ENCODE measurements at regions not wholly inside any gene's neighbourhood (a gene's known extent, or its start where the extent isn't known, plus 50 kb on each side); places are given as distances from the start of the nearest gene placed in this dataset.

GRCh38 chr10:118977022-118977599, 52.4 kb upstream of the NANOS1 start:
- Histone ChIP-seq H3K4me1 (ENCODE audit: control insufficient read depth in 1 of 2, insufficient read depth in 2 of 2, low read length in 2 of 2) (no peaks in the 10 kb centered on the region), H3K9me3 (ENCODE audit: control insufficient read depth in 1 of 2, insufficient read depth in 1 of 2, low read depth in 1 of 2, low read length in 2 of 2) (peaks cover 7 to 10% of the 10 kb centered on the region in 2 experiments; a peak in 3 of 4 replicates), H3K79me2 (ENCODE audit: insufficient read depth, low read length) (no peaks in the 10 kb centered on the region), H3K9ac (ENCODE audit: low read length) (no peak overlapping the region), H2AFZ (ENCODE audit: low read depth, low read length, poor library complexity, severe bottlenecking) (no peak overlapping the region), H4K20me1 (ENCODE audit: insufficient read depth) (no peaks in the 10 kb centered on the region), H3K36me3 (ENCODE audit: control insufficient read depth in 1 of 2, insufficient read depth in 2 of 2, low read length in 2 of 2) (no peaks in the 10 kb centered on the region), H3K27me3 (ENCODE audit: insufficient read depth, low read length) (no peaks in the 10 kb centered on the region), H3K9me2 (ENCODE audit: insufficient read depth) (no peaks in the 10 kb centered on the region), H3K27ac (ENCODE audit: low read depth, low read length) (no peak overlapping the region), H3K4me2 (ENCODE audit: low read length) (no peak overlapping the region), H3K4me3 (replicated peaks in 1 of 2; ENCODE audit: low read depth in 1 of 2, low read length in 2 of 2) (no peak overlapping the region)
- ChIA-PET CTCF (no interaction called here), POLR2A (no interaction called here), RAD21 (ENCODE audit: low non-redundant PET in 1 of 2, low total read pairs in 2 of 2, uncharacterized antibody in 2 of 2, unreplicated experiment in 2 of 2) (no interaction called here)
- no peak for ATAC-seq
- TF ChIP-seq CBX3 (IDR thresholded peaks at IDR 0.05; ENCODE audit: low read depth), result no peak
- DNase-seq (ENCODE audit: low read depth, low spot score), result no peak
- BruUV-seq (replicated peaks), result no TSS peak
- intact Hi-C loops (cut with micrococcal nuclease), result no loop called here

- Histone ChIP-seq H4K20me1 (ENCODE audit: insufficient read depth) (no peaks in the 10 kb centered on the region), H3K9me2 (ENCODE audit: insufficient read depth) (no peaks in the 10 kb centered on the region), H3K4me1 (ENCODE audit: control insufficient read depth in 1 of 2, insufficient read depth in 2 of 2, low read length in 2 of 2) (no peaks in the 10 kb centered on the region), H3K9me3 (ENCODE audit: control insufficient read depth in 1 of 2, insufficient read depth in 1 of 2, low read depth in 1 of 2, low read length in 2 of 2) (peaks cover 7 to 10% of the 10 kb centered on the region in 2 experiments; a peak in 3 of 4 replicates), H2AFZ (ENCODE audit: low read depth, low read length, poor library complexity, severe bottlenecking) (no peak overlapping the region), H3K4me2 (ENCODE audit: low read length) (no peak overlapping the region), H3K36me3 (ENCODE audit: control insufficient read depth in 1 of 2, insufficient read depth in 2 of 2, low read length in 2 of 2) (no peaks in the 10 kb centered on the region), H3K9ac (ENCODE audit: low read length) (no peak overlapping the region), H3K27me3 (ENCODE audit: insufficient read depth, low read length) (no peaks in the 10 kb centered on the region), H3K27ac (ENCODE audit: low read depth, low read length) (no peak overlapping the region), H3K4me3 (replicated peaks in 1 of 2; ENCODE audit: low read depth in 1 of 2, low read length in 2 of 2) (no peak overlapping the region), H3K79me2 (ENCODE audit: insufficient read depth, low read length) (no peaks in the 10 kb centered on the region)
- no TSS peak for BruUV-seq (replicated peaks)
- POLR2A ChIA-PET, result no interaction called here
- CTCF ChIA-PET, result no interaction called here
- ATAC-seq, result no peak
- DNase-seq (ENCODE audit: low read depth, low spot score), result no peak
- intact Hi-C loops (cut with micrococcal nuclease), result no loop called here
- RAD21 ChIA-PET (ENCODE audit: low non-redundant PET in 1 of 2, low total read pairs in 2 of 2, uncharacterized antibody in 2 of 2, unreplicated experiment in 2 of 2), result no interaction called here
- TF ChIP-seq RAD21 (IDR thresholded peaks at IDR 0.05; ENCODE audit: low read depth), result no peak
- no peak for TF ChIP-seq POLR2AphosphoS5 (IDR thresholded peaks at IDR 0.05; ENCODE audit: low read depth, low read length)
- no peak for TF ChIP-seq YY1 (IDR thresholded peaks at IDR 0.05; ENCODE audit: extremely low read depth, insufficient replicate concordance, low read depth, low read length)
- no peak for TF ChIP-seq EZH2phosphoT487 (IDR thresholded peaks at IDR 0.05; ENCODE audit: borderline replicate concordance)
- no peak for TF ChIP-seq EGR1 (IDR thresholded peaks at IDR 0.05; ENCODE audit: low read depth)
- no peak for TF ChIP-seq REST (IDR thresholded peaks at IDR 0.05; ENCODE audit: low read depth)
- TF ChIP-seq TCF7L2 (IDR thresholded peaks at IDR 0.05; ENCODE audit: borderline replicate concordance, extremely low read depth, insufficient read depth, insufficient read length), result no peak
- TF ChIP-seq ZBTB33 (IDR thresholded peaks at IDR 0.05; ENCODE audit: extremely low read depth, insufficient replicate concordance, low read length), result no peak
- no peak for TF ChIP-seq FOSL1 (IDR thresholded peaks at IDR 0.05; ENCODE audit: low read depth)
- TF ChIP-seq CEBPB (IDR thresholded peaks at IDR 0.05; ENCODE audit: low read depth), result no peak
- TF ChIP-seq CBX3 (IDR thresholded peaks at IDR 0.05; ENCODE audit: low read depth), result no peak
- no peak for TF ChIP-seq ATF3 (IDR thresholded peaks at IDR 0.05)
Measured at GRCh38 chr10:118977835-118978234, 51.7 kb upstream of the NANOS1 start.

Measured in HCT116 (cell line).